ENCODE measurements at regions not wholly inside any gene's neighbourhood (a gene's known extent, or its start where the extent isn't known, plus 50 kb on each side); places are given as distances from the start of the nearest gene placed in this dataset.

DNA sequence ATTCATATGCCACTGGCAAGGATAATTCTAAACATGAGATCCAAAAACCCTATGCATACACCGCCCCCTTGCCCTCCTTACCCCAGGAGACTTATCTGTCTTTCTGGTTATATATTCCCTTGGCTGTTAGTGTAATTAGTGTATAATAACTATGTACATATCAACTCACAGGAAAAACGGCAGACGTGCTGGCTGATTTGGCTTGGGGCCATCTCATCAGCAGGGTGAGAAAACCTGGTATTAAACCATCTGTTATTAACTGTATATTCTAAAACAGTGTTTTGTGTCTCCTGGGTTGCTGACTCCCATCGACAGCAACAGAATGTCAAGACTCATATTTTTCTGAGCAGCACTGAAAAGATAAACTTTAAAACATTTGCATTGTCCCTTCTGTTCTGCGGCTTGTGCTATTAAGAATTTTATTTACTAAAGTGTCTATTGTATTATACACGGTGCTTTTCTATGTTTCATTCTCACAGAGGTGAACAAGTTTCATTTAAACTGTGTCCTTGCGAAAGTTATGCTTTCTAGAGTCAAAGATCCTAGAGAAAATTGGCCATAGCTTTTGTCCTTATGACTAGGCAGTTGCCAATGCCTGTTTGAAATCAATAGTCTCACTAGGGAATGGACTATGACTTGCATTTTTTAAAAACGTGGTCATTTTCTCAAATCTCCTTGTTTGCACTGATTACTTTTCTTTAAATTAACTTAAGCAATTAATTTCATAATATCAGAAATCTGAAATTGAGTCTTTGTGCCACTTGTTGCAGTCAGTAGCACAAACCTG lies 211.5 kb upstream of the MID1 start:
- H3K36me3 ChIP-seq (ENCODE audit: control insufficient read depth, low read length), result no peaks in the 10 kb centered on the region
- no peaks in the 10 kb centered on the region for H3K9me2 ChIP-seq (replicated peaks; ENCODE audit: control insufficient read depth, low read length)
- no peaks in the 10 kb centered on the region for H3K27me3 ChIP-seq (ENCODE audit: control insufficient read depth, low read length)
- no peak overlapping the region for H3K4me2 ChIP-seq (ENCODE audit: low read length)
- H3K4me1 ChIP-seq (ENCODE audit: control insufficient read depth, low read length), result no peaks in the 10 kb centered on the region
- no peaks in the 10 kb centered on the region for H3K79me2 ChIP-seq (ENCODE audit: control insufficient read depth, low read length)
- H3K9me3 ChIP-seq (ENCODE audit: control insufficient read depth, insufficient read depth, low read length), result no peaks in the 10 kb centered on the region
- no peak overlapping the region for H3K4me3 ChIP-seq (ENCODE audit: low read length)
- H3K27ac ChIP-seq (ENCODE audit: low read depth, low read length), result no peak overlapping the region
- no peaks in the 10 kb centered on the region for H4K20me1 ChIP-seq (ENCODE audit: control insufficient read depth, insufficient read depth, low read depth, low read length)
- TF ChIP-seq CTCF (IDR thresholded peaks at IDR 0.05; ENCODE audit: low read depth, low read length, poor library complexity, severe bottlenecking), result no peak
- TF ChIP-seq EZH2phosphoT487 (IDR thresholded peaks at IDR 0.05; ENCODE audit: borderline replicate concordance, low read length), result no peak
- no peaks in the 10 kb centered on the region for H3F3A ChIP-seq (ENCODE audit: control insufficient read depth, insufficient read depth)

DNA sequence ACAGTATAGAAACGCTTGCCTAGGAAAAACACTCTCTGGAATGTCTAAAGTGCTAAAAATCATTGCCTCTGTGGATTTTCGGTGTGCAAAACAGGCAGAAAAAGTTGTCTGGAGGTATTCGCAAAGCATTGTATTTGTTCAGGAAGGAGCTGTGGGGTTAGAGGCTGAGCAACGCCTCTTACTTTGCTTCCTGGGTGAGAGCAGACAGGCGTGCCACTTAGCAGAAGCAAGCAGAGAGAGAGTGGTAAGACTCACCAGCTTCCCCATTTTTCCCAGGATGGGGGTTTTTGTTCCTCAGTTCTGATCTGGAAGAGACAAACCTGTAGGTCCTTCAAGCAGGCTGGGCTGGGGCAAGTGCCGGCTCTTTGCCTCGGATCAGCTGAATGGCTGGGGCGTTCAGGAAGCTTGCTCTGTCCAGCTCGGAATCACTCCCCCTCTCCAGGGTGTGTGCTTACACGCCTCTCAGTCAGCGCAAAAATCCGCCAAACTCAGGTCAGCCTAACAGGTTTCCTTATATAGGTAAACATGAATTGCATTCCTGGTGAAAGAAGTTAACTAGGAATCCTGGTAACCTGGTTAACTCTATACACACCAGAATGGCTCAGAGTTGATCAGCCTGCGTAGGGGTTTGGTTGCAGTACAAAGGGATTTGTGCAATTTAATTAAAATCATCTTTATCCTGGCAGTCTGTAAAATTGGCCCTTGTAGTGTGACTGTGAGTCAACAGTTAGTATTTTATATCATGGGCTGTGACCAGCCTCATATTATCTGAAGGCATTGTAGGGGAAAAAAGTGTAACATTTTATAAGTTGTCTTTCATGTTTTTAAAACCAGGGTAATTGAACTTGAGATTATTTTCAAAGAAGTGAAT lies 213.1 kb upstream of the MID1 start:
- Histone ChIP-seq H3F3A (ENCODE audit: control insufficient read depth, insufficient read depth) (no peaks in the 10 kb centered on the region), H3K9me3 (ENCODE audit: control insufficient read depth, insufficient read depth, low read length) (no peaks in the 10 kb centered on the region), H3K79me2 (ENCODE audit: control insufficient read depth, low read length) (no peaks in the 10 kb centered on the region), H3K4me3 (ENCODE audit: low read length) (no peak overlapping the region), H3K27ac (ENCODE audit: low read depth, low read length) (no peak overlapping the region), H3K4me2 (ENCODE audit: low read length) (no peak overlapping the region), H3K27me3 (ENCODE audit: control insufficient read depth, low read length) (no peaks in the 10 kb centered on the region), H3K9me2 (replicated peaks; ENCODE audit: control insufficient read depth, low read length) (no peaks in the 10 kb centered on the region), H3K4me1 (ENCODE audit: control insufficient read depth, low read length) (no peaks in the 10 kb centered on the region), H4K20me1 (ENCODE audit: control insufficient read depth, insufficient read depth, low read depth, low read length) (no peaks in the 10 kb centered on the region), H3K36me3 (ENCODE audit: control insufficient read depth, low read length) (no peaks in the 10 kb centered on the region)
- no peak for TF ChIP-seq CTCF (IDR thresholded peaks at IDR 0.05; ENCODE audit: low read depth, low read length, poor library complexity, severe bottlenecking)
- TF ChIP-seq EZH2phosphoT487 (IDR thresholded peaks at IDR 0.05; ENCODE audit: borderline replicate concordance, low read length), result no peak

DNA sequence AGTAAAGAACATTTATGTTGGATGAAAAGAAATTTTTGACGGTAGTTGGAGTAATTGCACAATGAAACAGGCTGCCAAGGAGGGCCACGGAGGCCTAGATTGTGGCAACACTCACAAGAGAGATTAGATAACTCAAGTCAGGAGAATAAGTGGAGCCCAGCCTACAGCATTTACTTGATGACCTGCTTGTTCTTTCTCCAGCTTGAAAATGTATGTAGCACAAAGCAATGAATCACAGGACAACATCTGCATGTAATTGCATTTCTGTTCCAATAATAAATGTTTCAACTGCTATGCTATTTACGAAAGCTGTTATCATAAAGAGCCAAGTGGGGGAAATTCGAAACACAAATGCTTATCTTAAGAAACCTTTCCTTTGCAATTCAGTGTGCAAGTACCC lies 221.2 kb upstream of the MID1 start:
- H3K79me2 ChIP-seq (ENCODE audit: control insufficient read depth, low read length), result no peaks in the 10 kb centered on the region
- H4K20me1 ChIP-seq (ENCODE audit: control insufficient read depth, insufficient read depth, low read depth, low read length), result no peaks in the 10 kb centered on the region
- no peaks in the 10 kb centered on the region for H3K9me3 ChIP-seq (ENCODE audit: control insufficient read depth, insufficient read depth, low read length)
- no peak overlapping the region for H3K4me3 ChIP-seq (ENCODE audit: low read length)
- no peaks in the 10 kb centered on the region for H3K27me3 ChIP-seq (ENCODE audit: control insufficient read depth, low read length)
- TF ChIP-seq CTCF (IDR thresholded peaks at IDR 0.05; ENCODE audit: low read depth, low read length, poor library complexity, severe bottlenecking), result no peak
- TF ChIP-seq EZH2phosphoT487 (IDR thresholded peaks at IDR 0.05; ENCODE audit: borderline replicate concordance, low read length), result no peak
- no peak overlapping the region for H3K27ac ChIP-seq (ENCODE audit: low read depth, low read length)
- H3K4me1 ChIP-seq (ENCODE audit: control insufficient read depth, low read length), result no peaks in the 10 kb centered on the region
- no peaks in the 10 kb centered on the region for H3K9me2 ChIP-seq (replicated peaks; ENCODE audit: control insufficient read depth, low read length)
- no peak overlapping the region for H3K4me2 ChIP-seq (ENCODE audit: low read length)
- H3K36me3 ChIP-seq (ENCODE audit: control insufficient read depth, low read length), result no peaks in the 10 kb centered on the region
- H3F3A ChIP-seq (ENCODE audit: control insufficient read depth, insufficient read depth), result no peaks in the 10 kb centered on the region

Data from DOHH2 (cell line).